Calu3 (cell line): ENCODE measurements at regions not wholly inside any gene's neighbourhood (a gene's known extent, or its start where the extent isn't known, plus 50 kb on each side); places are given as distances from the start of the nearest gene placed in this dataset.
"Not testable (repeated sequence)": the region's sequence is repeated elsewhere in the genome, so short reads cannot be mapped to it uniquely, and the experiment has no call there.

Experiments used
- BruUV-seq: library from RNA; stranded (reverse); fragments of 400-500 nt; replicated peaks from 2 replicates; lab custom pipeline; 2021; lab: Mats Ljungman, UMichigan
- CTCF ChIA-PET: fragments of 300-600 bp; sonication (Branson Sonifier 250); formaldehyde crosslinking; loops from one replicate; lab custom pipeline; 2022; ENCODE audit warnings: antibody characterized with exemption; lab: Charles Lee
- DNase-seq: peaks from one replicate; pipeline ENCODE4 v3.0.0; 2022
- H3K27ac Mint-ChIP-seq: one replicate; pipeline ENCODE4 v1.8.0; 2022; ENCODE audit warnings: mixed read lengths; ENCODE audit not compliant: unreplicated experiment
- H3K27me3 Mint-ChIP-seq: one replicate; pipeline ENCODE4 v1.8.0; 2022; ENCODE audit warnings: mixed read lengths; ENCODE audit not compliant: unreplicated experiment
- H3K36me3 Mint-ChIP-seq: one replicate; pipeline ENCODE4 v1.8.0; 2022; ENCODE audit warnings: mild to moderate bottlenecking, moderate library complexity, mixed read lengths; ENCODE audit not compliant: insufficient read depth, unreplicated experiment
- H3K4me1 Mint-ChIP-seq: one replicate; pipeline ENCODE4 v1.8.0; 2022; ENCODE audit warnings: mild to moderate bottlenecking, low read depth, mixed read lengths; ENCODE audit not compliant: unreplicated experiment
- H3K4me3 Mint-ChIP-seq: one replicate; pipeline ENCODE4 v1.8.0; 2022; ENCODE audit warnings: mild to moderate bottlenecking, low read depth, moderate library complexity, mixed read lengths; ENCODE audit not compliant: unreplicated experiment
- H3K9me3 Mint-ChIP-seq: one replicate; pipeline ENCODE4 v1.8.0; 2022; ENCODE audit warnings: low read depth, mixed read lengths; ENCODE audit not compliant: unreplicated experiment
- CTCF ChIP-seq: fragments of 200-600 bp; IDR thresholded peaks from one replicate; pipeline ENCODE4 v1.8.0; 2022; ENCODE audit warnings: antibody characterized with exemption; ENCODE audit not compliant: unreplicated experiment
- intact Hi-C: fragments of 100-400 bp; cut with micrococcal nuclease; formaldehyde crosslinking; loops from one replicate; pipeline ENCODE4 v1.10.0; 2022; ENCODE audit not compliant: unreplicated experiment

- no peaks in the 10 kb centered on the region for H3K36me3 Mint-ChIP-seq
- no TSS peak for BruUV-seq
- no peak overlapping the region for H3K4me3 Mint-ChIP-seq
- H3K9me3 Mint-ChIP-seq = no peaks in the 10 kb centered on the region
- no peaks in the 10 kb centered on the region for H3K4me1 Mint-ChIP-seq
- TF ChIP-seq CTCF = no peak
- CTCF ChIA-PET = no interaction called here
- no peak overlapping the region for H3K27ac Mint-ChIP-seq
- DNase-seq = no peak
- intact Hi-C loops = no loop called here
- H3K27me3 Mint-ChIP-seq = peaks cover 74% of the 10 kb centered on the region
Observed at GRCh38 chr7:142628945-142629344, 120.3 kb upstream of the PRSS1 start.

GRCh38 chr7:142627223-142627622 lies 122.0 kb upstream of the PRSS1 start:
- H3K27ac Mint-ChIP-seq, H3K36me3 Mint-ChIP-seq, H3K4me1 Mint-ChIP-seq, BruUV-seq, H3K4me3 Mint-ChIP-seq, H3K9me3 Mint-ChIP-seq, DNase-seq, intact Hi-C loops: not testable (repeated sequence)
- CTCF ChIA-PET = interaction anchor here (0.6 kb wide), 1 partner anchor 581 kb away, joined by 4 read pairs; no protein-coding TSS in a partner anchor
- H3K27me3 Mint-ChIP-seq = peaks cover 83% of the 10 kb centered on the region

GRCh38 chr7:142626420-142627035 lies 122.7 kb upstream of the PRSS1 start:
- intact Hi-C loops = no loop called here
- no TSS peak for BruUV-seq
- H3K4me3 Mint-ChIP-seq = no peak overlapping the region
- peaks cover 82% of the 10 kb centered on the region for H3K27me3 Mint-ChIP-seq
- no peaks in the 10 kb centered on the region for H3K9me3 Mint-ChIP-seq
- CTCF ChIA-PET = no interaction called here
- no peak overlapping the region for H3K27ac Mint-ChIP-seq
- H3K36me3 Mint-ChIP-seq = no peaks in the 10 kb centered on the region
- DNase-seq = peak; percentile 79
- TF ChIP-seq CTCF = peak; percentile 57
- no peaks in the 10 kb centered on the region for H3K4me1 Mint-ChIP-seq

- H3K4me1 Mint-ChIP-seq = not testable (repeated sequence)
Observed at GRCh38 chr7:142625216-142625615, 124.1 kb upstream of the PRSS1 start.

GRCh38 chr7:142620402-142620801 lies 128.9 kb upstream of the PRSS1 start:
- Mint-ChIP-seq H3K36me3 (no peaks in the 10 kb centered on the region), H3K4me1 (no peaks in the 10 kb centered on the region), H3K27ac (no peak overlapping the region), H3K27me3 (peaks cover 94% of the 10 kb centered on the region), H3K9me3 (no peaks in the 10 kb centered on the region), H3K4me3 (no peak overlapping the region)
- intact Hi-C loops = no loop called here
- no peak for DNase-seq
- CTCF ChIA-PET = no interaction called here
- no TSS peak for BruUV-seq
- no peak for TF ChIP-seq CTCF

More at GRCh38 chr7:142625216-142625615, 124.1 kb upstream of the PRSS1 start:
- H3K27ac Mint-ChIP-seq, BruUV-seq, H3K4me3 Mint-ChIP-seq, H3K36me3 Mint-ChIP-seq, intact Hi-C loops, H3K9me3 Mint-ChIP-seq, DNase-seq: not testable (repeated sequence)
- CTCF ChIA-PET = interaction anchor here (1.0 kb wide), 1 partner anchor 158 kb away, joined by 3 read pairs; no protein-coding TSS in a partner anchor
- H3K27me3 Mint-ChIP-seq = peaks cover 82% of the 10 kb centered on the region
